Choroid plexus epithelial cell (primary cell): ENCODE measurements at regions not wholly inside any gene's neighbourhood (a gene's known extent, or its start where the extent isn't known, plus 50 kb on each side); places are given as distances from the start of the nearest gene placed in this dataset.
"Not testable (repeated sequence)": the region's sequence is repeated elsewhere in the genome, so short reads cannot be mapped to it uniquely, and the experiment has no call there.

ENCODE experiments used
- DNase-seq: peaks from one replicate; pipeline ENCODE4 v3.0.0-alpha.2; 2010; ENCODE audit warnings: low read depth
- H3K4me3 ChIP-seq: 2 replicates; pipeline ENCODE4 v1.5.1; 2011; ENCODE audit warnings: low read depth, mild to moderate bottlenecking, control low read depth, low read length, moderate library complexity
- TF ChIP-seq, protein P1 (sequence below): conservative IDR thresholded peaks from 2 replicates; pipeline ENCODE4 v1.5.1; 2011; ENCODE audit warnings: low read depth, mild to moderate bottlenecking, control low read depth, inconsistent platforms, low read length, moderate library complexity

GRCh38 chr6:159529934-159530333, 163.1 kb downstream of the SOD2 start:
- TF ChIP-seq, protein P1, sequence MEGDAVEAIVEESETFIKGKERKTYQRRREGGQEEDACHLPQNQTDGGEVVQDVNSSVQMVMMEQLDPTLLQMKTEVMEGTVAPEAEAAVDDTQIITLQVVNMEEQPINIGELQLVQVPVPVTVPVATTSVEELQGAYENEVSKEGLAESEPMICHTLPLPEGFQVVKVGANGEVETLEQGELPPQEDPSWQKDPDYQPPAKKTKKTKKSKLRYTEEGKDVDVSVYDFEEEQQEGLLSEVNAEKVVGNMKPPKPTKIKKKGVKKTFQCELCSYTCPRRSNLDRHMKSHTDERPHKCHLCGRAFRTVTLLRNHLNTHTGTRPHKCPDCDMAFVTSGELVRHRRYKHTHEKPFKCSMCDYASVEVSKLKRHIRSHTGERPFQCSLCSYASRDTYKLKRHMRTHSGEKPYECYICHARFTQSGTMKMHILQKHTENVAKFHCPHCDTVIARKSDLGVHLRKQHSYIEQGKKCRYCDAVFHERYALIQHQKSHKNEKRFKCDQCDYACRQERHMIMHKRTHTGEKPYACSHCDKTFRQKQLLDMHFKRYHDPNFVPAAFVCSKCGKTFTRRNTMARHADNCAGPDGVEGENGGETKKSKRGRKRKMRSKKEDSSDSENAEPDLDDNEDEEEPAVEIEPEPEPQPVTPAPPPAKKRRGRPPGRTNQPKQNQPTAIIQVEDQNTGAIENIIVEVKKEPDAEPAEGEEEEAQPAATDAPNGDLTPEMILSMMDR, result no peak
- no peak overlapping the region for H3K4me3 ChIP-seq
- DNase-seq, result no peak

GRCh38 chr6:159527351-159527750, 165.7 kb downstream of the SOD2 start:
- no peak for DNase-seq
- TF ChIP-seq, protein P1, result no peak
- H3K4me3 ChIP-seq, result no peak overlapping the region

DNA sequence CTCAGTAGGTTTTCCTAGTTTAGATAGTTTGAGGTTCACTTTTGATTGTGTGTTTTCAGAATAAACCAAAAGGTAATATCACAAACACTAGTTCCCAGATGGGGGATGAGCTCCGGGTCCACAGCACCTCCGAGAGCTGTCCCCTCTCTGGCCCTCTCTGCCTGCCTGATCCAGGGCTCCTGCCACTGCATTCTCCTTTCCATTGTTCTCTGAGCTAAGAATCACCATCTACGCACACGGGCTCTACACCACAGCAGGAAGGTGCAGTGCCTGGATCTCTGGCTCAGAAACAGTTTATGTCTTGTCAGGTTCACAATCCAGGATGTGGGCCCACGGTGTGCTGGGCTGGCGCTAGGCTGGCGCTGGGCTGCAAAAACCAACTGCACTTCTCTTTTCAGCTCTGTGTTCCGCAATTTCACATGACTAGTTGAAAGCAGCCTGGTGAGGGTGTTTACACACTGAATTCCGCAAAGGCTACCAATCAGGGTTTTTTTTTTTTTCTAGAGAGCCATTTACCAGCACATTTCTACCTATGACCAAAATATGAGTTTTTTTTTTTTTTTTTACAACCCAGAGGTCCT, 167.5 kb downstream of the SOD2 start:
- no peak for DNase-seq
- TF ChIP-seq, protein P1, result no peak
- H3K4me3 ChIP-seq, result no peak overlapping the region

GRCh38 chr6:159522877-159523547, 170.0 kb downstream of the SOD2 start:
- TF ChIP-seq, protein P1, result no peak
- DNase-seq, result no peak

GRCh38 chr6:159521962-159522361, 171.1 kb downstream of the SOD2 start:
- TF ChIP-seq, protein P1, result no peak
- H3K4me3 ChIP-seq, result no peak overlapping the region
- DNase-seq, result no peak

More at GRCh38 chr6:159522877-159523547, 170.0 kb downstream of the SOD2 start:
- H3K4me3 ChIP-seq, result no peak overlapping the region

DNA sequence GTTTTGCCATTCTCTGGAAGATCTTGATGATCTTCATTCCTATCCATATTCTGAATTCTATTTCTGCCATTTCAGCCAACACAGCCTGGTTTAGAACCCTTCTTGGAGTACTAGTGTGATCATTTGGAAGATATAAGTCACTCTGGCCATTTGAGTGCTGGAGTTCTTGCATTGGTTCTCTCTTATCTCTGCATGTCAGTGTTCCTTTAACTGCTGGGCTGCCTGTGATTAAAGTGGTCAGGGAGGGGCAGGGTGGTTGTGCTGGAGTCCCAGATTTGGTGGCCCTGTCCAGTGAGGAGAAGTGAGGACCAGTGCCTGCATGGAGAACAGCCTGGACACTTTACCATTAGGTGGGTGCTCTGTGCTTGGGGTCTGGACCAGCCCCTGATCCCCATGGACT, 173.0 kb downstream of the SOD2 start:
- no peak for DNase-seq
- H3K4me3 ChIP-seq, result no peak overlapping the region
- TF ChIP-seq, protein P1, result no peak

DNA sequence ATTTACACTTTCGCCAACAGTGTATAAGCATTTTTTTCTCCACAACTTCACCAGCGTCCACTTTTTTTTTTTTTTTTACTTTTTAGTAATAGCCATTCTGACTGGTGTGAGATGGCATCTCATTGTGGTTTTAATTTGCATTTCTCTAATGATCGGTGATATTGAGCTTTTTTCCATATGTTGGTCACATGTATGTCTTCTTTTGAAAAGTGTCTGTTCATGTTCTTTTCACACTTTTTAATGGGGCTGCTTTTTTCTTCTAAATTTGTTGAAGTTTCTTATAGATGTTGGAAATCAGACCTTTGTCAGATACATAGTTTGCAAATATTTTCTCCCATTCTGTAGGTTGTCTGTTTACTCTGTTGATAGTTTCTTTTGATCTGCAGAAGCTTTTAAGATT, 177.2 kb downstream of the SOD2 start:
- not testable (repeated sequence) for H3K4me3 ChIP-seq, DNase-seq
